ENCODE measurements at regions not wholly inside any gene's neighbourhood (a gene's known extent, or its start where the extent isn't known, plus 50 kb on each side); places are given as distances from the start of the nearest gene placed in this dataset.

- no peak overlapping the region for H3K4me3 ChIP-seq
- no peaks in the 10 kb centered on the region for H3K4me1 ChIP-seq
- H3K27me3 ChIP-seq (ENCODE audit: low read depth) = no peaks in the 10 kb centered on the region
- intact Hi-C loops (cut with DNase I) = no loop called here
- DNase-seq (no peak), ATAC-seq (no peak)
- H3K9me3 ChIP-seq = no peaks in the 10 kb centered on the region
- no peaks in the 10 kb centered on the region for H3K36me3 ChIP-seq
- no peak for TF ChIP-seq CTCF (IDR thresholded peaks at IDR 0.05)
- no peak overlapping the region for H3K27ac ChIP-seq
Measured at GRCh38 chr3:22729981-22730380, 473.1 kb upstream of the UBE2E2 start.

DNA sequence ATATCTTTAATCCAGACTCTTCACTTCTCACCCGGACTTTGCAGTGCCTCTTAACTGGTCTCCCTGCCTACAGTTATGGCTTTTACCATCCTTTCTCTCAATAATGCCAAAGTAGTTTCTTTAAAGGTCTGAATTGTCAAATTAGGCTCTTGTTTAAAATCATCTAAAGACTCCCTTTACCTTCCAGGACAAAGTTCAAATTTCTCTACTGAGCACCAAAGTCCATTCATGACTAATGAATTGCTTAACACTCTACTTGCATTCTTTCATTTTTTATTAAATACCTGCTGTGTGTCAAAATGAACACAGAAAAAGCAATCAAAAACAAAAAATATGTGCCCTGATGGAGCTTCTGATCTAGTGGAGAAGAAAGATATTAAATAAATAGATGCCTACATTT is 472.4 kb upstream of the UBE2E2 start:
- Histone ChIP-seq H3K27me3 (ENCODE audit: low read depth) (no peaks in the 10 kb centered on the region), H3K4me1 (no peaks in the 10 kb centered on the region), H3K4me3 (no peak overlapping the region), H3K36me3 (no peaks in the 10 kb centered on the region), H3K27ac (no peak overlapping the region), H3K9me3 (no peaks in the 10 kb centered on the region)
- DNase-seq (no peak), ATAC-seq (no peak)
- intact Hi-C loops (cut with DNase I) = no loop called here
- no peak for TF ChIP-seq CTCF (IDR thresholded peaks at IDR 0.05)

- H3K4me1 ChIP-seq = no peaks in the 10 kb centered on the region
- no peak overlapping the region for H3K27ac ChIP-seq
- H3K36me3 ChIP-seq = no peaks in the 10 kb centered on the region
- TF ChIP-seq CTCF (IDR thresholded peaks at IDR 0.05) = no peak
- no peaks in the 10 kb centered on the region for H3K27me3 ChIP-seq (ENCODE audit: low read depth)
- H3K9me3 ChIP-seq = no peaks in the 10 kb centered on the region
- intact Hi-C loops (cut with DNase I) = no loop called here
- ATAC-seq = no peak
- no peak overlapping the region for H3K4me3 ChIP-seq
- no peak for DNase-seq
Measured at GRCh38 chr3:22731901-22732300, 471.2 kb upstream of the UBE2E2 start.

- Histone ChIP-seq H3K4me3 (no peak overlapping the region), H3K4me1 (no peaks in the 10 kb centered on the region), H3K27me3 (ENCODE audit: low read depth) (no peaks in the 10 kb centered on the region), H3K36me3 (no peaks in the 10 kb centered on the region), H3K27ac (no peak overlapping the region), H3K9me3 (no peaks in the 10 kb centered on the region)
- DNase-seq (no peak), ATAC-seq (no peak)
- TF ChIP-seq CTCF (IDR thresholded peaks at IDR 0.05) = no peak
- intact Hi-C loops (cut with DNase I) = no loop called here
Measured at GRCh38 chr3:22732641-22733040, 470.5 kb upstream of the UBE2E2 start.

- ATAC-seq (no peak), DNase-seq (no peak)
- H3K36me3 ChIP-seq = no peaks in the 10 kb centered on the region
- no peaks in the 10 kb centered on the region for H3K9me3 ChIP-seq
- no peak overlapping the region for H3K27ac ChIP-seq
- no peak overlapping the region for H3K4me3 ChIP-seq
- no peaks in the 10 kb centered on the region for H3K4me1 ChIP-seq
- no peaks in the 10 kb centered on the region for H3K27me3 ChIP-seq (ENCODE audit: low read depth)
- TF ChIP-seq CTCF (IDR thresholded peaks at IDR 0.05) = no peak
- intact Hi-C loops (cut with DNase I) = no loop called here
Measured at GRCh38 chr3:22734207-22734606, 468.9 kb upstream of the UBE2E2 start.

DNA sequence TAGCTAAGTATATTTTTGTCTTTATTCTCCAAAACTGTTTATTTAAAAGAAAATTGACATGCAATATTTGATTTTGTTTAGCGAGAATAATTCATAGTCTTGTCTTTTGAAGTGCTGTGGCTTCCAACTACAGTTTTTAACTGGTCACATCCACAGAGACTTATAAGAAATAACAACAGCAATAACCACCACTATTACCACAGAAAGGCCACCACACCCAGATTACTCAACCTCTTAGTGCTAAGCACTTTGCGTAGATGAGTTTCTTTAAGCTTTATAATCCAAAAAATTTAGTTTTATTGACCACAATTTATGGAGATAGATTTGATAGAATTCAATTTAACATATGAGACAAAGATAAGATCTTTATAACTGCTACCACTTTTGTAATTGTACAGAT is 468.4 kb upstream of the UBE2E2 start:
- H3K9me3 ChIP-seq = no peaks in the 10 kb centered on the region
- ATAC-seq (no peak), DNase-seq (no peak)
- no peak for TF ChIP-seq CTCF (IDR thresholded peaks at IDR 0.05)
- H3K27me3 ChIP-seq (ENCODE audit: low read depth) = no peaks in the 10 kb centered on the region
- H3K27ac ChIP-seq = no peak overlapping the region
- H3K4me3 ChIP-seq = no peak overlapping the region
- no peaks in the 10 kb centered on the region for H3K36me3 ChIP-seq
- H3K4me1 ChIP-seq = no peaks in the 10 kb centered on the region
- intact Hi-C loops (cut with DNase I) = no loop called here
